GM23338 (cell line): ENCODE measurements at regions not wholly inside any gene's neighbourhood (a gene's known extent, or its start where the extent isn't known, plus 50 kb on each side); places are given as distances from the start of the nearest gene placed in this dataset.

Experiments
- CTCF ChIP-seq, 2 experiments: fragments of 200-600 bp in 1 of 2; sonication (generic) in 1 of 2; conservative IDR thresholded peaks; 2 replicates each; pipeline versions ENCODE4 v1.5.1 to v1.6.1; 2016 to 2017; ENCODE audit warnings: antibody characterized with exemption in 2 of 2, low read depth in 2 of 2, mild to moderate bottlenecking in 2 of 2, moderate library complexity in 1 of 2
- ETS1 ChIP-seq: IDR thresholded peaks from 2 replicates; pipeline ENCODE4 v1.6.1; 2016; ENCODE audit warnings: antibody characterized with exemption
- EZH2 ChIP-seq: fragments of 200-600 bp; sonication (generic); IDR thresholded peaks from one replicate; pipeline ENCODE4 v1.8.0; 2017; ENCODE audit warnings: antibody characterized with exemption, mild to moderate bottlenecking, low read depth; ENCODE audit not compliant: unreplicated experiment
- EZH2phosphoT487 ChIP-seq: fragments of 200-600 bp; sonication (generic); IDR thresholded peaks from one replicate; pipeline ENCODE4 v1.8.1; 2018; ENCODE audit warnings: antibody characterized with exemption; ENCODE audit not compliant: unreplicated experiment
- JUNB ChIP-seq: IDR thresholded peaks from one replicate; pipeline ENCODE4 v1.6.1; 2016; ENCODE audit warnings: antibody characterized with exemption; ENCODE audit not compliant: unreplicated experiment
- NANOG ChIP-seq: IDR thresholded peaks from 2 replicates; pipeline ENCODE4 v1.6.1; 2016; ENCODE audit warnings: antibody characterized with exemption, borderline replicate concordance
- POLR2AphosphoS5 ChIP-seq: IDR thresholded peaks from 2 replicates; pipeline ENCODE4 v1.6.1; 2016; ENCODE audit warnings: antibody characterized with exemption, low read depth
- REST ChIP-seq: IDR thresholded peaks from one replicate; pipeline ENCODE4 v1.6.1; 2018; ENCODE audit warnings: antibody characterized with exemption; ENCODE audit not compliant: unreplicated experiment
- STAT1 ChIP-seq: IDR thresholded peaks from one replicate; pipeline ENCODE4 v1.6.1; 2016; ENCODE audit warnings: antibody characterized with exemption; ENCODE audit not compliant: unreplicated experiment
- ZNF462 ChIP-seq: fragments of 250-450 bp; sonication (Bioruptor Pico); IDR thresholded peaks from 2 replicates; pipeline ENCODE4 v1.5.0; 2020; ENCODE audit warnings: mild to moderate bottlenecking, moderate library complexity

- no peak for TF ChIP-seq CTCF (conservative IDR thresholded peaks at IDR 0.05; ENCODE audit: low read depth in 2 of 2)
- TF ChIP-seq REST = no peak
- TF ChIP-seq ZNF462 (CRISPR knock-in tag) = no peak
- no peak for TF ChIP-seq EZH2phosphoT487
- no peak for TF ChIP-seq EZH2
- TF ChIP-seq POLR2AphosphoS5 = no peak
- TF ChIP-seq ETS1 = no peak
- no peak for TF ChIP-seq STAT1
- TF ChIP-seq NANOG = no peak
- no peak for TF ChIP-seq JUNB
Measured at GRCh38 chr5:9947225-9947714, 302.4 kb downstream of the ATPSCKMT start.
